OCI-LY7 (cell line): ENCODE measurements at regions not wholly inside any gene's neighbourhood (a gene's known extent, or its start where the extent isn't known, plus 50 kb on each side); places are given as distances from the start of the nearest gene placed in this dataset.

Experiments
- BruUV-seq: library from RNA; stranded (reverse); fragments of 400-500 nt; replicated peaks from 2 replicates; lab custom pipeline; 2021; lab: Mats Ljungman, UMichigan
- CTCF ChIA-PET: fragments of 300-600 bp; sonication (Branson Sonifier 250); formaldehyde crosslinking; loops from one replicate; lab custom pipeline; 2022; ENCODE audit warnings: antibody characterized with exemption; ENCODE audit not compliant: unreplicated experiment; lab: Charles Lee
- POLR2A ChIA-PET: fragments of 300-600 bp; sonication (Branson Sonifier 250); formaldehyde crosslinking; loops from one replicate; lab custom pipeline; 2022; ENCODE audit warnings: antibody characterized with exemption; lab: Charles Lee
- DNase-seq: peaks from one replicate; pipeline ENCODE4 v3.0.0-alpha.2; 2015; ENCODE audit warnings: low spot score
- H2AFZ ChIP-seq: fragments of 200-600 bp; sonication (generic), shearing (Covaris generic); 2 replicates; pipeline ENCODE4 v1.6.1; 2014; ENCODE audit warnings: mild to moderate bottlenecking, antibody characterized with exemption, low read length, moderate library complexity
- H3K27ac ChIP-seq: fragments of 200-600 bp; sonication (generic); 2 replicates; pipeline ENCODE4 v1.5.1; 2014; ENCODE audit warnings: mixed run types, low read depth, mild to moderate bottlenecking, moderate library complexity, low read length, inconsistent platforms; ENCODE audit not compliant: poor library complexity, severe bottlenecking
- H3K36me3 ChIP-seq: fragments of 200-600 bp; sonication (generic); 2 replicates; pipeline ENCODE4 v1.6.1; 2014; ENCODE audit warnings: mild to moderate bottlenecking, antibody characterized with exemption, low read length, moderate library complexity, mixed read lengths; ENCODE audit not compliant: insufficient read depth
- H3K4me1 ChIP-seq: fragments of 200-600 bp; sonication (generic); 2 replicates; pipeline ENCODE4 v1.5.1; 2014; ENCODE audit warnings: mild to moderate bottlenecking, low read length; ENCODE audit not compliant: insufficient read depth, poor library complexity, severe bottlenecking
- H3K4me2 ChIP-seq: fragments of 200-600 bp; sonication (generic); 2 replicates; pipeline ENCODE4 v1.6.1; 2014; ENCODE audit warnings: mild to moderate bottlenecking, low read length
- H3K4me3 ChIP-seq: fragments of 200-600 bp; sonication (generic); 2 replicates; pipeline ENCODE4 v1.5.1; 2014; ENCODE audit warnings: mild to moderate bottlenecking, low read depth, low read length; ENCODE audit not compliant: poor library complexity, severe bottlenecking
- H3K79me2 ChIP-seq: fragments of 200-600 bp; sonication (generic); 2 replicates; pipeline ENCODE4 v1.6.1; 2016; ENCODE audit warnings: low read depth, mild to moderate bottlenecking, low read length, moderate library complexity, mixed read lengths; ENCODE audit not compliant: insufficient read depth
- H3K9me2 ChIP-seq: fragments of 200-600 bp; sonication (generic); 2 replicates; pipeline ENCODE4 v1.6.1; 2016; ENCODE audit warnings: mild to moderate bottlenecking, low read length, mixed read lengths; ENCODE audit not compliant: insufficient read depth
- H3K9me3 ChIP-seq: fragments of 200-600 bp; sonication (generic); 2 replicates; pipeline ENCODE4 v1.6.1; 2014; ENCODE audit warnings: mild to moderate bottlenecking, mixed run types, low read length, mixed read lengths
- H4K20me1 ChIP-seq: fragments of 200-600 bp; sonication (generic); 2 replicates; pipeline ENCODE4 v1.6.1; 2014; ENCODE audit warnings: mild to moderate bottlenecking, antibody characterized with exemption, low read length, moderate library complexity, mixed read lengths; ENCODE audit not compliant: insufficient read depth
- EZH2phosphoT487 ChIP-seq: fragments of 200-600 bp; sonication (generic); IDR thresholded peaks from 2 replicates; pipeline ENCODE4 v1.6.1; 2018; ENCODE audit warnings: low read depth, borderline replicate concordance, mild to moderate bottlenecking, mixed run types, antibody characterized with exemption, low read length, moderate library complexity, mixed read lengths
- intact Hi-C: fragments of 100-400 bp; cut with micrococcal nuclease; formaldehyde crosslinking; loops from one replicate; pipeline ENCODE4 v1.10.0; 2022; ENCODE audit not compliant: unreplicated experiment
- TF ChIP-seq, protein P1 (sequence below): fragments of 200-600 bp; sonication (generic); conservative IDR thresholded peaks from 2 replicates; pipeline ENCODE4 v1.5.1; 2014; ENCODE audit warnings: mild to moderate bottlenecking, antibody characterized with exemption, low read length, moderate library complexity, mixed read lengths

DNA sequence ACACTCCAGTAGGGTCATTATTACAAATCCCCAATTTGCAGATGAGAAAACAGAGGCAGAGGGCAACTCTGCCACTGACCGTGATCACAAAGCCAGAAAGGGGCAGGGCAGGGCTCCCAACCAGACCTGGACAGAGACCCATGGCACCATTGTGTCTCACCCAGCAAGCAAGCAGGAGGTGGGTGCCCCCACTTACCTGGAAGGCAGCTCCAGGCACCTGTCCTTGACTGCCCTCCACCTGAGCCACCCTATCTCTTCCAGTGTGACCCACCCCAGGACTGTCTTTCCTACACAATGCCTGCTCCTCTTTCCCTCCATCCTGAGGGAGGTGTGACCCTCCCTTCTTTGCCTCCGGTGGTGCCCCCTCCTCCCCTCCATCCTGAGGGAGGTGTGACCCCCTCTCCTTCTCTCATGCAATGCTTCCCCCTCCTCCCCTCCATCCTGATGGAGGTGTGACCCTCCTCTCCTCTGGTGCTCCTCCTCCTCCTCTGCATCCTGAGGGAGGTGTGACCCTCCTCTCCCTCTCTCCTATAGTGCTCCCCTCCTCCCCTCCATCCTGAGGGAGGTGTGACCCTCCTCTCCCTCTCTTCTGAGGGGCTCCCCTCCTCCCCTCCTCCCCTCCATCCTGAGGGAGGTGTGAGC, 198.0 kb downstream of the MED10 start:
- Histone ChIP-seq H3K9me2 (no peaks in the 10 kb centered on the region), H3K79me2 (no peaks in the 10 kb centered on the region), H3K4me1 (peaks cover 14% of the 10 kb centered on the region), H3K4me2 (no peak overlapping the region), H3K9me3 (no peaks in the 10 kb centered on the region), H3K27ac (no peak overlapping the region), H3K36me3 (no peaks in the 10 kb centered on the region), H2AFZ (no peak overlapping the region), H3K4me3 (no peak overlapping the region), H4K20me1 (no peaks in the 10 kb centered on the region)
- ChIA-PET POLR2A (no interaction called here), CTCF (no interaction called here)
- TF ChIP-seq, protein P1, sequence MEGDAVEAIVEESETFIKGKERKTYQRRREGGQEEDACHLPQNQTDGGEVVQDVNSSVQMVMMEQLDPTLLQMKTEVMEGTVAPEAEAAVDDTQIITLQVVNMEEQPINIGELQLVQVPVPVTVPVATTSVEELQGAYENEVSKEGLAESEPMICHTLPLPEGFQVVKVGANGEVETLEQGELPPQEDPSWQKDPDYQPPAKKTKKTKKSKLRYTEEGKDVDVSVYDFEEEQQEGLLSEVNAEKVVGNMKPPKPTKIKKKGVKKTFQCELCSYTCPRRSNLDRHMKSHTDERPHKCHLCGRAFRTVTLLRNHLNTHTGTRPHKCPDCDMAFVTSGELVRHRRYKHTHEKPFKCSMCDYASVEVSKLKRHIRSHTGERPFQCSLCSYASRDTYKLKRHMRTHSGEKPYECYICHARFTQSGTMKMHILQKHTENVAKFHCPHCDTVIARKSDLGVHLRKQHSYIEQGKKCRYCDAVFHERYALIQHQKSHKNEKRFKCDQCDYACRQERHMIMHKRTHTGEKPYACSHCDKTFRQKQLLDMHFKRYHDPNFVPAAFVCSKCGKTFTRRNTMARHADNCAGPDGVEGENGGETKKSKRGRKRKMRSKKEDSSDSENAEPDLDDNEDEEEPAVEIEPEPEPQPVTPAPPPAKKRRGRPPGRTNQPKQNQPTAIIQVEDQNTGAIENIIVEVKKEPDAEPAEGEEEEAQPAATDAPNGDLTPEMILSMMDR: no peak
- TF ChIP-seq EZH2phosphoT487: no peak
- DNase-seq: no peak
- no TSS peak for BruUV-seq
- intact Hi-C loops: loop anchor here (10.0 kb wide), 2 partner anchors 474 to 554 kb away; no protein-coding TSS in a partner anchor

DNA sequence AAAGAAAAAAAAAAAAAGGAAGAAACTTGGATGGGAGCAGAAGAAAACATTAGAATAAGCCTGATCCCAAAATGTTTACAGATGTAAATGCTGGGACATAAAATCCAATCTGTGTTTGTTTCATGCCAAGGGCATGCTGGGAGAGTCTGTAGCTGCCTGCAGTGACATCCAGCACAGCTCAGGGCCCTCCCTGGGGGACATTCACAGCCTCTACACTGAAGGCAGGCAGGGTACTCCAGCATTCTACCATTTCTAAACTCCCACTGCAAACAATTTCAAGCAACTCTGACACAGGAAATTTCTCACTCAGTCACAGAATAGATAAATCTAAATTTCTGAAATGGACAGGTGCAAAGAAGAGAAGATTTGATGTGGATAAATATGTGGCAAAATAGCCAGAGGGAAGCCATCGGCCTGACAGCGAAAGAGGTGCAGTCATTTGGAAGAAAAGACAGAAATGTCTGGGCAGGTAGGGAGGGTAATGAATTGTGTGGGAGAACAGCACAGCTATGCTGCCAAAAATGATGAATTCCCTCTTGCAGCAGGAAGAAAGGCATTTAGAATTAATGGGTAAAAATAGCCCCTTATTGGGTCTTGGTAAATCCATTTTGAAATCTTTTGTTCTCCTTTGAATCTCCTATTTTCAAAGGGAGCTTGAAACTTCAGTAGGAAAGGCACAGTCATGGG, 199.4 kb downstream of the MED10 start:
- CTCF ChIA-PET: no interaction called here
- H3K4me2 ChIP-seq: no peak overlapping the region
- H4K20me1 ChIP-seq: no peaks in the 10 kb centered on the region
- H3K79me2 ChIP-seq: no peaks in the 10 kb centered on the region
- peaks cover 14% of the 10 kb centered on the region for H3K4me1 ChIP-seq
- H3K36me3 ChIP-seq: no peaks in the 10 kb centered on the region
- no peak for DNase-seq
- intact Hi-C loops: no loop called here
- no peaks in the 10 kb centered on the region for H3K9me2 ChIP-seq
- no TSS peak for BruUV-seq
- no peaks in the 10 kb centered on the region for H3K9me3 ChIP-seq
- no peak overlapping the region for H3K4me3 ChIP-seq
- no peak overlapping the region for H3K27ac ChIP-seq
- H2AFZ ChIP-seq: no peak overlapping the region
- POLR2A ChIA-PET: interaction anchor here (0.6 to 0.7 kb wide), 2 partner anchors 11 to 12 kb away, joined by 3 read pairs; no protein-coding TSS in a partner anchor
- TF ChIP-seq, protein P1: no peak
- TF ChIP-seq EZH2phosphoT487: no peak

DNA sequence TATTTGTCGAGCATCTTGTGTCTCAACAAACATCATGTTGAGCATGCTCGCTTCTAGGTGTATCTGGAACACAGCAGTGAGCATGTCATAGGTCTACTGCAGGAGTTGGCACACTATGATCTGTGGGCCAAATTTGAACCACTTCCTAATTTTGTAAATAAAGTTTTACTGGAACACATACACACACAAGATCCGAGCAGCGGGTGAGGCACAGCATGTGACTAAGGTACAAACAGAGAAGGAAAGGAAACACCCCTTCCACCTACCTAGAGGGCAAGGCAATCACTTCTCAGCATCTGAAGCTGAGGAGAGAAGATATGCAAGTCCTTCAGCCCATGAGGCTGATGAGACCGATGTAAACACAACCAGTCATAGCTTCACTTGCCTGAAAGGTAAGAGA, 200.4 kb downstream of the MED10 start:
- POLR2A ChIA-PET: no interaction called here
- Histone ChIP-seq H3K27ac (no peak overlapping the region), H3K9me2 (no peaks in the 10 kb centered on the region), H4K20me1 (no peaks in the 10 kb centered on the region), H3K36me3 (no peaks in the 10 kb centered on the region), H3K9me3 (0 out of 2 replicates have a peak, but pooled peaks cover 3% of the 10 kb centered on the region), H3K4me2 (no peak overlapping the region), H3K79me2 (no peaks in the 10 kb centered on the region), H3K4me1 (peaks cover 14% of the 10 kb centered on the region), H2AFZ (peak overlapping the region; percentile 12; the same call in 1 of the 2 replicates), H3K4me3 (no peak overlapping the region)
- CTCF ChIA-PET: no interaction called here
- no peak for DNase-seq
- TF ChIP-seq EZH2phosphoT487: no peak
- TF ChIP-seq, protein P1: no peak
- BruUV-seq: no TSS peak
- intact Hi-C loops: no loop called here
